GM21529 (cell line): ENCODE measurements at regions not wholly inside any gene's neighbourhood (a gene's known extent, or its start where the extent isn't known, plus 50 kb on each side); places are given as distances from the start of the nearest gene placed in this dataset.

Source experiments
- ATAC-seq: cut with Tn5 transposase; IDR thresholded peaks from one replicate; pipeline ENCODE4 v1.9.1; 2021; ENCODE audit not compliant: unreplicated experiment

GRCh38 chr5:3237276-3237868, 358.3 kb upstream of the IRX1 start:
- no peak for ATAC-seq

- ATAC-seq = no peak
Measured at GRCh38 chr5:3234566-3234965, 361.1 kb upstream of the IRX1 start.

- ATAC-seq = no peak
Measured at GRCh38 chr5:3230941-3231340, 364.7 kb upstream of the IRX1 start.

- no peak for ATAC-seq
Measured at GRCh38 chr5:3230254-3230653, 365.4 kb upstream of the IRX1 start.

- no peak for ATAC-seq
Measured at GRCh38 chr5:3226196-3226920, 369.3 kb upstream of the IRX1 start.

- ATAC-seq = no peak
Measured at GRCh38 chr5:3225201-3225960, 370.3 kb upstream of the IRX1 start.

- no peak for ATAC-seq
Measured at GRCh38 chr5:3222924-3223323, 372.7 kb upstream of the IRX1 start.

- ATAC-seq = no peak
Measured at GRCh38 chr5:3221432-3221831, 374.2 kb upstream of the IRX1 start.

- no peak for ATAC-seq
Measured at GRCh38 chr5:3220638-3221288, 374.9 kb upstream of the IRX1 start.

GRCh38 chr5:3220201-3220600, 375.4 kb upstream of the IRX1 start:
- ATAC-seq = no peak

GRCh38 chr5:3218916-3219650, 376.5 kb upstream of the IRX1 start:
- no peak for ATAC-seq

GRCh38 chr5:3217771-3218495, 377.7 kb upstream of the IRX1 start:
- no peak for ATAC-seq

GRCh38 chr5:3217114-3217513, 378.5 kb upstream of the IRX1 start:
- ATAC-seq = no peak

GRCh38 chr5:3216386-3216785, 379.2 kb upstream of the IRX1 start:
- no peak for ATAC-seq

- ATAC-seq = no peak
Measured at GRCh38 chr5:3214838-3215374, 380.7 kb upstream of the IRX1 start.

- ATAC-seq = no peak
Measured at GRCh38 chr5:3214396-3214795, 381.2 kb upstream of the IRX1 start.

GRCh38 chr5:3212869-3213268, 382.8 kb upstream of the IRX1 start:
- ATAC-seq = no peak

GRCh38 chr5:3210531-3210930, 385.1 kb upstream of the IRX1 start:
- ATAC-seq = no peak

GRCh38 chr5:3209918-3210317, 385.7 kb upstream of the IRX1 start:
- no peak for ATAC-seq

GRCh38 chr5:3202570-3202969, 393.1 kb upstream of the IRX1 start:
- no peak for ATAC-seq
